ENCODE measurements at regions not wholly inside any gene's neighbourhood (a gene's known extent, or its start where the extent isn't known, plus 50 kb on each side); places are given as distances from the start of the nearest gene placed in this dataset.

DNA sequence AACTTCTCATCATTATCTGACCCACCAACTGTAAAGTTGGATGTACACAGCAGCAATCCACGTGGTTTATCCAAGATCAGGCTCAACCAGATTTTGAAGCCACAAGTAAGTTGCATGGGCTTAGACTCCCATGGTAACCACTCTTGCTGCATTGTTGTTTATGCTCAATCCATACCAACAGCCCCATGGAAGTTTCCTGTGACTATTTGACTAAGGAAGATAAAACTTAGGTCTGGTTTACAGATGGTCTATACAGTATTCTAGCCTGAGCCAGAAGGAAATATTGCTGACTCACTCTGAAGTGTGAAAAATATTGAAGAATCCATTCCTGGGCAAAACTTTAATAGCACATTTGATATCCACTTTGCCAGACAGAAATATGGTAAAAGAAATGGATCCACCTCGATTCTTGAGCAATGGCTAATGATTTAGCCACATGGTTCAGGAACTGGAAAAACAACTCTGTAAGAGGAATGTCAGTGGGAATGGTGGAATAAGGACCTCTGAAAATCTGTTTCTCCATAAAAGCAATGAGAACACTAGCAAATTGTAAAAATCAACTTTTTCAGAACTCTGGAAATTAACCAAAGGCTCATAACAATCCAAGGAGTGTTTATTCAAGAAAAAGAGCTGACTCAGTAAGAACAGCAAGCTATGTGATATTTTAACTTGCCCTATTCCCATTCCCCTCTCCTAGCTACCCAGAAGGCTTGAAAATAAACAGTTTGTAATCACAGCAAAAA is 162.9 kb upstream of the STT3B start:
- H3K4me1 ChIP-seq (ENCODE audit: insufficient read depth, low read length, poor library complexity, severe bottlenecking) = peaks cover 42% of the 10 kb centered on the region
- H3K4me2 ChIP-seq (ENCODE audit: low read depth, low read length, poor library complexity, severe bottlenecking) = no peak overlapping the region

DNA sequence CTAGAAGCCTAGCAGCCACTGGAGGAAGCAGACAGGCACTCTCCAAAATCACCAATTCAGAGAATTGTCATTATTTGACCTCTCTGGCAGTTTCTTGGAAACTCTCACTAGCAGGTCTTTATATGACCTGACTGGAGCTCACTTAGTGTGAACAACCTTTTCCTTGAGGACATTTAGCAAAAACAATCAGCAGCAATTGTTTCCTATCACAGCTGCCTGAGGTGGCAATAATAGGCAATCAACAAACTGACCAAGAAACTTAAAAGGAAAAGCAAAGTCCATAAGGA is 162.4 kb upstream of the STT3B start:
- H3K4me2 ChIP-seq (ENCODE audit: low read depth, low read length, poor library complexity, severe bottlenecking) = no peak overlapping the region

More for the DNA sequence above, 162.9 kb upstream of the STT3B start:
- H3K79me2 ChIP-seq (ENCODE audit: insufficient read depth, low read length) = peaks cover 14% of the 10 kb centered on the region
- no peaks in the 10 kb centered on the region for H3F3A ChIP-seq (ENCODE audit: low read depth)
- H3K9me2 ChIP-seq (replicated peaks; ENCODE audit: low read depth, low read length) = no peaks in the 10 kb centered on the region
- no peaks in the 10 kb centered on the region for H3K27me3 ChIP-seq (ENCODE audit: insufficient read depth, low read length, poor library complexity, severe bottlenecking)
- no peak overlapping the region for H2AFZ ChIP-seq (ENCODE audit: low read length)
- no peak overlapping the region for H3K9ac ChIP-seq (ENCODE audit: low read depth, low read length, poor library complexity, severe bottlenecking)
- H3K36me3 ChIP-seq (ENCODE audit: insufficient read depth, low read length) = no peaks in the 10 kb centered on the region
- TF ChIP-seq, protein P1, sequence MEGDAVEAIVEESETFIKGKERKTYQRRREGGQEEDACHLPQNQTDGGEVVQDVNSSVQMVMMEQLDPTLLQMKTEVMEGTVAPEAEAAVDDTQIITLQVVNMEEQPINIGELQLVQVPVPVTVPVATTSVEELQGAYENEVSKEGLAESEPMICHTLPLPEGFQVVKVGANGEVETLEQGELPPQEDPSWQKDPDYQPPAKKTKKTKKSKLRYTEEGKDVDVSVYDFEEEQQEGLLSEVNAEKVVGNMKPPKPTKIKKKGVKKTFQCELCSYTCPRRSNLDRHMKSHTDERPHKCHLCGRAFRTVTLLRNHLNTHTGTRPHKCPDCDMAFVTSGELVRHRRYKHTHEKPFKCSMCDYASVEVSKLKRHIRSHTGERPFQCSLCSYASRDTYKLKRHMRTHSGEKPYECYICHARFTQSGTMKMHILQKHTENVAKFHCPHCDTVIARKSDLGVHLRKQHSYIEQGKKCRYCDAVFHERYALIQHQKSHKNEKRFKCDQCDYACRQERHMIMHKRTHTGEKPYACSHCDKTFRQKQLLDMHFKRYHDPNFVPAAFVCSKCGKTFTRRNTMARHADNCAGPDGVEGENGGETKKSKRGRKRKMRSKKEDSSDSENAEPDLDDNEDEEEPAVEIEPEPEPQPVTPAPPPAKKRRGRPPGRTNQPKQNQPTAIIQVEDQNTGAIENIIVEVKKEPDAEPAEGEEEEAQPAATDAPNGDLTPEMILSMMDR (conservative IDR thresholded peaks at IDR 0.05; ENCODE audit: low read length) = no peak
- no peak for TF ChIP-seq EZH2phosphoT487 (IDR thresholded peaks at IDR 0.05; ENCODE audit: borderline replicate concordance)
- H4K20me1 ChIP-seq (ENCODE audit: insufficient read depth, low read length, poor library complexity, severe bottlenecking) = no peaks in the 10 kb centered on the region
- H3K9me3 ChIP-seq (ENCODE audit: insufficient read depth, low read depth, low read length) = no peaks in the 10 kb centered on the region
- H3K4me3 ChIP-seq (ENCODE audit: low read length, poor library complexity, severe bottlenecking) = no peak overlapping the region

DNA sequence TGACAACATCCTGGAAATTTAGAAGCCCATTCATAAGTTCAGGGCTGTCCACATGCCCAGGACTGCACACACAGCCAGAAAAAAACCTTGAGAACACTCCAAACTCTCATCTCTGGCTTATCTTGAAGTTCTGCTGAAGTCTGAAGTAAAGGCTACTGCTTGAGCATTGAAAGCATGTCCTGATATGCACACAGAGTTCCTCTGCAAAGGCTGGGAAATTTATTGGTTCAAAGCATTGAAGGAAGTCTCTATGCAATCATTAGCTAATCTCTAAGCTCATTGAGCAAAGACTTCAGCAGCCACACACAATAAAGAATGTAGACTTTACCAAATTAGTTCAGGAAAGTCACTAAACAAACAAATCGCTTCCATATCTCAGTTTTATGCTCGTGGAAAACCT is 162.0 kb upstream of the STT3B start:
- H3F3A ChIP-seq (ENCODE audit: low read depth) = no peaks in the 10 kb centered on the region
- H3K4me1 ChIP-seq (ENCODE audit: insufficient read depth, low read length, poor library complexity, severe bottlenecking) = peaks cover 34% of the 10 kb centered on the region
- H3K9ac ChIP-seq (ENCODE audit: low read depth, low read length, poor library complexity, severe bottlenecking) = no peak overlapping the region
- TF ChIP-seq, protein P1 (conservative IDR thresholded peaks at IDR 0.05; ENCODE audit: low read length) = no peak
- no peak for TF ChIP-seq EZH2phosphoT487 (IDR thresholded peaks at IDR 0.05; ENCODE audit: borderline replicate concordance)
- H3K9me3 ChIP-seq (ENCODE audit: insufficient read depth, low read depth, low read length) = no peaks in the 10 kb centered on the region
- H2AFZ ChIP-seq (ENCODE audit: low read length) = no peak overlapping the region
- no peaks in the 10 kb centered on the region for H3K9me2 ChIP-seq (replicated peaks; ENCODE audit: low read depth, low read length)
- H3K27me3 ChIP-seq (ENCODE audit: insufficient read depth, low read length, poor library complexity, severe bottlenecking) = no peaks in the 10 kb centered on the region
- H4K20me1 ChIP-seq (ENCODE audit: insufficient read depth, low read length, poor library complexity, severe bottlenecking) = no peaks in the 10 kb centered on the region
- H3K4me3 ChIP-seq (ENCODE audit: low read length, poor library complexity, severe bottlenecking) = no peak overlapping the region
- H3K36me3 ChIP-seq (ENCODE audit: insufficient read depth, low read length) = no peaks in the 10 kb centered on the region
- H3K4me2 ChIP-seq (ENCODE audit: low read depth, low read length, poor library complexity, severe bottlenecking) = no peak overlapping the region
- H3K79me2 ChIP-seq (ENCODE audit: insufficient read depth, low read length) = peaks cover 5% of the 10 kb centered on the region

More for the DNA sequence above, 162.4 kb upstream of the STT3B start:
- peaks cover 9% of the 10 kb centered on the region for H3K79me2 ChIP-seq (ENCODE audit: insufficient read depth, low read length)
- H3K9me3 ChIP-seq (ENCODE audit: insufficient read depth, low read depth, low read length) = no peaks in the 10 kb centered on the region
- H3K4me3 ChIP-seq (ENCODE audit: low read length, poor library complexity, severe bottlenecking) = no peak overlapping the region
- H2AFZ ChIP-seq (ENCODE audit: low read length) = no peak overlapping the region
- H3K9ac ChIP-seq (ENCODE audit: low read depth, low read length, poor library complexity, severe bottlenecking) = no peak overlapping the region
- H3K4me1 ChIP-seq (ENCODE audit: insufficient read depth, low read length, poor library complexity, severe bottlenecking) = peaks cover 37% of the 10 kb centered on the region
- H4K20me1 ChIP-seq (ENCODE audit: insufficient read depth, low read length, poor library complexity, severe bottlenecking) = no peaks in the 10 kb centered on the region
- no peaks in the 10 kb centered on the region for H3K27me3 ChIP-seq (ENCODE audit: insufficient read depth, low read length, poor library complexity, severe bottlenecking)
- H3K9me2 ChIP-seq (replicated peaks; ENCODE audit: low read depth, low read length) = no peaks in the 10 kb centered on the region
- no peaks in the 10 kb centered on the region for H3F3A ChIP-seq (ENCODE audit: low read depth)
- TF ChIP-seq EZH2phosphoT487 (IDR thresholded peaks at IDR 0.05; ENCODE audit: borderline replicate concordance) = no peak
- TF ChIP-seq, protein P1 (conservative IDR thresholded peaks at IDR 0.05; ENCODE audit: low read length) = no peak
- H3K36me3 ChIP-seq (ENCODE audit: insufficient read depth, low read length) = no peaks in the 10 kb centered on the region

All from Loucy (cell line).